K562 (cell line): ENCODE measurements at regions not wholly inside any gene's neighbourhood (a gene's known extent, or its start where the extent isn't known, plus 50 kb on each side); places are given as distances from the start of the nearest gene placed in this dataset.

Source experiments
- ATAC-seq: fragments of 200-7000 bp; cut with Tn5 transposase; 3 replicates; pipeline ENCODE4 v1.9.1; 2020; ENCODE audit warnings: moderate library complexity
- BruUV-seq: library from RNA; stranded (reverse); fragments of 400-500 nt; replicated peaks from 2 replicates; lab custom pipeline; 2021; lab: Mats Ljungman, UMichigan
- CTCF ChIA-PET: fragments of 300-600 bp; formaldehyde crosslinking; extraction: SDS; loops from one replicate; lab custom pipeline; 2021; ENCODE audit warnings: low intra/inter-chr PET ratio; lab: Yijun Ruan, JAX
- POLR2A ChIA-PET: fragments of 300-600, 350-650 bp; sonication (Branson Sonifier 250); formaldehyde crosslinking; extraction: SDS; loops from one replicate; lab custom pipeline; 2021; ENCODE audit warnings: antibody characterized with exemption, inconsistent platforms; lab: Yijun Ruan, JAX
- DNase-seq, 4 experiments: peaks; one replicate each; pipeline versions ENCODE4 v3.0.0 to v3.0.0-alpha.2; 2011 to 2018; ENCODE audit warnings: low spot score in 3 of 4, mixed read lengths in 3 of 4; ENCODE audit errors: extremely low read depth in 1 of 4
- FAIRE-seq: peaks from 2 replicates; lab custom pipeline; 2011; peaks lifted over from hg19 to GRCh38; lab: Jason Lieb, UNC
- H2AFZ ChIP-seq: 2 replicates; pipeline ENCODE4 v1.6.0; 2011; ENCODE audit warnings: low read depth, low read length, control low read depth, inconsistent platforms
- H3K27ac ChIP-seq: fragments of 200-600 bp; 3 replicates; pipeline ENCODE4 v1.8.0; 2011; ENCODE audit warnings: low read depth, mild to moderate bottlenecking, control low read depth, inconsistent platforms, low read length, moderate library complexity, mixed read lengths; ENCODE audit errors: extremely low read depth
- H3K27me3 ChIP-seq, 2 experiments: fragments of 300-600 bp in 1 of 2; 2 replicates in 1 of 2; 3 replicates in 1 of 2; pipeline versions ENCODE4 v1.6.0 to v1.8.0; 2011; ENCODE audit warnings: inconsistent platforms in 2 of 2, low read length in 2 of 2, mild to moderate bottlenecking in 1 of 2, mixed read lengths in 1 of 2, moderate library complexity in 1 of 2; ENCODE audit not compliant: control insufficient read depth in 2 of 2, insufficient read depth in 2 of 2
- H3K36me3 ChIP-seq: fragments of 300-600 bp; 3 replicates; pipeline ENCODE4 v1.8.0; 2011; ENCODE audit warnings: mild to moderate bottlenecking, low read length, inconsistent platforms; ENCODE audit not compliant: control insufficient read depth, insufficient read depth
- H3K4me1 ChIP-seq, 2 experiments: fragments of 200-600 bp in 1 of 2; replicated peaks in 1 of 2; 2 replicates in 1 of 2; 3 replicates in 1 of 2; pipeline versions ENCODE4 v1.5.1 to v1.8.0; 2011; ENCODE audit warnings: inconsistent platforms in 2 of 2, low read length in 2 of 2, mild to moderate bottlenecking in 1 of 2, mixed read lengths in 1 of 2, moderate library complexity in 1 of 2; ENCODE audit not compliant: control insufficient read depth in 2 of 2, insufficient read depth in 2 of 2
- H3K4me2 ChIP-seq: 2 replicates; pipeline ENCODE4 v1.6.1; 2011; ENCODE audit warnings: low read length, control low read depth, inconsistent platforms, mixed read lengths; ENCODE audit not compliant: insufficient read depth
- H3K4me3 ChIP-seq: fragments of 200-600 bp; sonication (generic), shearing (Covaris generic); 2 replicates; pipeline ENCODE4 v1.5.1; 2016; ENCODE audit warnings: control low read depth, inconsistent platforms
- H3K79me2 ChIP-seq: fragments of 200-600 bp; 3 replicates; pipeline ENCODE4 v1.8.0; 2011; ENCODE audit warnings: low read length, inconsistent platforms; ENCODE audit not compliant: control insufficient read depth, insufficient read depth
- H3K9ac ChIP-seq, 2 experiments: 2 replicates each; pipeline versions ENCODE4 v1.6.0 to v1.6.1; 2011; ENCODE audit warnings: low read depth in 2 of 2, low read length in 2 of 2, control low read depth in 1 of 2, inconsistent platforms in 1 of 2, mild to moderate bottlenecking in 1 of 2, mixed read lengths in 1 of 2; ENCODE audit not compliant: insufficient read depth in 1 of 2
- H3K9me1 ChIP-seq: one replicate; pipeline ENCODE4 v1.6.0; 2011; ENCODE audit warnings: inconsistent platforms, mild to moderate bottlenecking, low read length, moderate library complexity; ENCODE audit not compliant: control insufficient read depth, insufficient read depth
- H3K9me3 ChIP-seq: replicated peaks from 2 replicates; pipeline ENCODE4 v1.5.1; 2011; ENCODE audit warnings: low read depth, low read length, inconsistent platforms; ENCODE audit not compliant: control insufficient read depth, insufficient read depth
- H4K20me1 ChIP-seq: replicated peaks from 2 replicates; pipeline ENCODE4 v1.6.1; 2011; ENCODE audit warnings: low read length, inconsistent platforms, mixed read lengths; ENCODE audit not compliant: control insufficient read depth, insufficient read depth
- KLF10 ChIP-seq: fragments of 250-450 bp; sonication (Bioruptor Pico); IDR thresholded peaks from 2 replicates; pipeline ENCODE4 v1.6.1; 2021; ENCODE audit warnings: matching md5 sums
- REST ChIP-seq, 2 experiments: fragments of 450-650 bp; formaldehyde crosslinking in 1 of 2; IDR thresholded peaks; 2 replicates each; pipeline versions ENCODE4 v1.4.0 to v1.6.1; 2014 to 2020; ENCODE audit warnings: mild to moderate bottlenecking in 2 of 2, borderline replicate concordance in 1 of 2, low read depth in 1 of 2
- RFX7 ChIP-seq: fragments of 250-450 bp; sonication (Bioruptor Pico); IDR thresholded peaks from 2 replicates; pipeline ENCODE4 v1.5.1; 2021; ENCODE audit warnings: mild to moderate bottlenecking
- SMARCB1 ChIP-seq: IDR thresholded peaks from 2 replicates; pipeline ENCODE4 v1.6.1; 2011; ENCODE audit warnings: improper control_type of control experiment, low read depth; ENCODE audit not compliant: insufficient read length
- TGIF2 ChIP-seq: sonication (generic); formaldehyde crosslinking; IDR thresholded peaks from 2 replicates; pipeline ENCODE4 v1.8.1; 2022; ENCODE audit warnings: mild to moderate bottlenecking, missing genetic modification reagents, moderate library complexity
- U2AF2 ChIP-seq: fragments of 200-400 bp; formaldehyde crosslinking; optimal IDR thresholded peaks from 2 replicates; pipeline ENCODE3; 2017; ENCODE audit warnings: low read depth, mild to moderate bottlenecking, low read length
- ZBTB1 ChIP-seq: sonication (generic); formaldehyde crosslinking; IDR thresholded peaks from 2 replicates; pipeline ENCODE4 v1.8.1; 2023; ENCODE audit warnings: missing genetic modification reagents, low read depth, mild to moderate bottlenecking, borderline replicate concordance
- ZMIZ1 ChIP-seq, 2 experiments: fragments of 150-350 bp in 1 of 2; IDR thresholded peaks; 2 replicates each; pipeline ENCODE4 v1.6.1; 2012 to 2016; ENCODE audit warnings: low read depth in 2 of 2, low read length in 2 of 2, mild to moderate bottlenecking in 1 of 2, moderate library complexity in 1 of 2
- ZNF140 ChIP-seq: fragments of 250-450 bp; sonication (Bioruptor Pico); IDR thresholded peaks from 2 replicates; pipeline ENCODE4 v1.8.0; 2021; ENCODE audit warnings: moderate library complexity, mild to moderate bottlenecking, inconsistent platforms
- ZNF3 ChIP-seq: fragments of 250-450 bp; sonication (Bioruptor Pico); IDR thresholded peaks from 2 replicates; pipeline ENCODE4 v1.5.0; 2021; ENCODE audit warnings: mild to moderate bottlenecking, moderate library complexity
- ZNF586 ChIP-seq: fragments of 450-650 bp; formaldehyde crosslinking; conservative IDR thresholded peaks from 2 replicates; pipeline ENCODE4 v1.4.0; 2020; ENCODE audit warnings: mild to moderate bottlenecking, moderate library complexity
- ZNF76 ChIP-seq: fragments of 250-450 bp; sonication (Bioruptor Pico); IDR thresholded peaks from 2 replicates; pipeline ENCODE4 v1.4.0; 2020; ENCODE audit warnings: mild to moderate bottlenecking, moderate library complexity, borderline replicate concordance
- WGBS: fragments of 100-300 bp; shearing (Covaris generic); methylation state at CpG from one replicate; pipeline ENCODE4 v1.1.6; 2016; ENCODE audit warnings: low coverage, mixed read lengths; ENCODE audit not compliant: insufficient coverage; ENCODE audit errors: missing lambda C conversion rate; 5-methylcytosine and 5-hydroxymethylcytosine counted together
- in situ Hi-C: fragments of 300-500 bp; cut with MboI; formaldehyde crosslinking; loops from 4 replicates; pipeline ENCODE4 v1.15.0; 2018; ENCODE audit warnings: inconsistent platforms, mixed read lengths
- intact Hi-C: fragments of 100-400 bp; cut with micrococcal nuclease; formaldehyde crosslinking; loops from 2 replicates; pipeline ENCODE4 v1.14.2; 2022

GRCh38 chr22:49198705-49199084 lies 629.0 kb downstream of the BRD1 start:
- Histone ChIP-seq H3K27me3 (peaks cover 0 to 13% of the 10 kb centered on the region in 2 experiments; a peak in 2 of 5 replicates), H3K9ac (no peak overlapping the region), H3K27ac (no peak overlapping the region), H3K4me2 (no peak overlapping the region), H4K20me1 (0 out of 2 replicates have a peak, but pooled peaks cover 11% of the 10 kb centered on the region), H3K9me1 (no peaks in the 10 kb centered on the region), H3K79me2 (no peaks in the 10 kb centered on the region), H2AFZ (no peak overlapping the region), H3K4me1 (no peaks in the 10 kb centered on the region; a peak in 1 of 5 replicates), H3K4me3 (no peak overlapping the region), H3K36me3 (no peaks in the 10 kb centered on the region), H3K9me3 (no peaks in the 10 kb centered on the region)
- CTCF ChIA-PET, result interaction anchor here (0.6 kb wide), 1 partner anchor 215 kb away, joined by 6 read pairs; no protein-coding TSS in a partner anchor
- no TSS peak for BruUV-seq
- intact Hi-C loops, result no loop called here
- 0% methylated on average over 5 of the region's 6 CpGs for WGBS
- no peak for ATAC-seq
- in situ Hi-C loops, result no loop called here
- no peak for FAIRE-seq
- DNase-seq, result no peak
- POLR2A ChIA-PET, result interaction anchor here (0.7 kb wide), 1 partner anchor 372 kb away, joined by 3 read pairs; no protein-coding TSS in a partner anchor
- TF ChIP-seq RFX7 (CRISPR knock-in tag) (no peak), U2AF2 (no peak), ZMIZ1 (IDR thresholded peaks at IDR 0.05; ENCODE audit: low read depth in 2 of 2, low read length in 2 of 2) (no peak), TGIF2 (no peak), ZBTB1 (CRISPR knock-in tag) (no peak), ZNF3 (CRISPR knock-in tag) (no peak), ZNF140 (CRISPR knock-in tag) (no peak), REST (IDR thresholded peaks at IDR 0.05; ENCODE audit: borderline replicate concordance) (no peak), REST (CRISPR knock-in tag; IDR thresholded peaks at IDR 0.05; ENCODE audit: low read depth) (no peak), KLF10 (CRISPR knock-in tag) (no peak), SMARCB1 (no peak), ZNF586 (CRISPR knock-in tag) (no peak), ZNF76 (CRISPR knock-in tag) (no peak)
